ENCODE measurements at regions not wholly inside any gene's neighbourhood (a gene's known extent, or its start where the extent isn't known, plus 50 kb on each side); places are given as distances from the start of the nearest gene placed in this dataset.

DNA sequence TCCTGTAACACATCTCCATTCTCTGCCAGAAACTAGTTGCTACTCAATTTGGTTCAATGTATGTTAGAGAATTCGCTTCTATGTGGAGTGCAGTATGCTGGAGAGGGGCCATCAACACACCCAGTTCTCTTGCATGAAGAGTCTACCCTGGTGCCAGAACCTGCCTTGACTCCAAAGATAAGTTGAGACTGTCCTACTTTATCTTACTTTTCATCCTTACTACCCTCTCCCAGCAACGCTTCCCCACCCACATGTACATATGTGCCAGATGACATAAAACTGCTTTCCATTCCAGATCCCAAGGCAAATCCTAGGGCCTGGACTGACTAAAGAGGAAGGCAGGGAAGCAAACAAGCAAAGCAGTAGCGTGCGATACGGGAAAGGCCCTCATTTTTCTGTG lies 442.6 kb upstream of the THRB start:
- TF ChIP-seq, protein P1, sequence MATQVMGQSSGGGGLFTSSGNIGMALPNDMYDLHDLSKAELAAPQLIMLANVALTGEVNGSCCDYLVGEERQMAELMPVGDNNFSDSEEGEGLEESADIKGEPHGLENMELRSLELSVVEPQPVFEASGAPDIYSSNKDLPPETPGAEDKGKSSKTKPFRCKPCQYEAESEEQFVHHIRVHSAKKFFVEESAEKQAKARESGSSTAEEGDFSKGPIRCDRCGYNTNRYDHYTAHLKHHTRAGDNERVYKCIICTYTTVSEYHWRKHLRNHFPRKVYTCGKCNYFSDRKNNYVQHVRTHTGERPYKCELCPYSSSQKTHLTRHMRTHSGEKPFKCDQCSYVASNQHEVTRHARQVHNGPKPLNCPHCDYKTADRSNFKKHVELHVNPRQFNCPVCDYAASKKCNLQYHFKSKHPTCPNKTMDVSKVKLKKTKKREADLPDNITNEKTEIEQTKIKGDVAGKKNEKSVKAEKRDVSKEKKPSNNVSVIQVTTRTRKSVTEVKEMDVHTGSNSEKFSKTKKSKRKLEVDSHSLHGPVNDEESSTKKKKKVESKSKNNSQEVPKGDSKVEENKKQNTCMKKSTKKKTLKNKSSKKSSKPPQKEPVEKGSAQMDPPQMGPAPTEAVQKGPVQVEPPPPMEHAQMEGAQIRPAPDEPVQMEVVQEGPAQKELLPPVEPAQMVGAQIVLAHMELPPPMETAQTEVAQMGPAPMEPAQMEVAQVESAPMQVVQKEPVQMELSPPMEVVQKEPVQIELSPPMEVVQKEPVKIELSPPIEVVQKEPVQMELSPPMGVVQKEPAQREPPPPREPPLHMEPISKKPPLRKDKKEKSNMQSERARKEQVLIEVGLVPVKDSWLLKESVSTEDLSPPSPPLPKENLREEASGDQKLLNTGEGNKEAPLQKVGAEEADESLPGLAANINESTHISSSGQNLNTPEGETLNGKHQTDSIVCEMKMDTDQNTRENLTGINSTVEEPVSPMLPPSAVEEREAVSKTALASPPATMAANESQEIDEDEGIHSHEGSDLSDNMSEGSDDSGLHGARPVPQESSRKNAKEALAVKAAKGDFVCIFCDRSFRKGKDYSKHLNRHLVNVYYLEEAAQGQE (IDR thresholded peaks at IDR 0.05) = no peak
- TF ChIP-seq RAD21 (conservative IDR thresholded peaks at IDR 0.05 in 1 of 2, IDR thresholded peaks at IDR 0.05 in 1 of 2) (no peak), ELK1 (IDR thresholded peaks at IDR 0.05; ENCODE audit: low read depth, low read length) (no peak), POLR2A (IDR thresholded peaks at IDR 0.05; ENCODE audit: low read length) (no peak), CTCF (IDR thresholded peaks at IDR 0.05) (no peak), CBX8 (IDR thresholded peaks at IDR 0.05) (no peak), FOSL2 (IDR thresholded peaks at IDR 0.05) (no peak), FOSL2 (CRISPR knock-in tag; IDR thresholded peaks at IDR 0.05) (no peak), BHLHE40 (IDR thresholded peaks at IDR 0.05; ENCODE audit: low read depth, low read length) (no peak), MAZ (IDR thresholded peaks at IDR 0.05; ENCODE audit: borderline replicate concordance, low read depth, low read length) (no peak), CEBPB (IDR thresholded peaks at IDR 0.05) (no peak), RFX5 (IDR thresholded peaks at IDR 0.05) (no peak), JUN (IDR thresholded peaks at IDR 0.05) (no peak)
